Cardiac muscle cell (in vitro differentiated cells and primary cell): ENCODE measurements at regions not wholly inside any gene's neighbourhood (a gene's known extent, or its start where the extent isn't known, plus 50 kb on each side); places are given as distances from the start of the nearest gene placed in this dataset.

Experiments used
- DNase-seq, 2 donors: peaks; one replicate each; pipeline versions ENCODE4 v3.0.0 to v3.0.0-alpha.2; 2010 to 2017; ENCODE audit warnings: low read depth in 1 of 2, low spot score in 1 of 2
- H3K27ac ChIP-seq: fragments of 200-600 bp; sonication (generic); 2 replicates; pipeline ENCODE4 v1.5.1; 2016
- H3K27me3 ChIP-seq: fragments of 200-600 bp; sonication (generic); 2 replicates; pipeline ENCODE4 v1.6.0; 2016; ENCODE audit warnings: control low read depth
- H3K36me3 ChIP-seq: fragments of 200-600 bp; sonication (generic); 2 replicates; pipeline ENCODE4 v1.5.1; 2016; ENCODE audit warnings: control low read depth
- H3K4me1 ChIP-seq: fragments of 200-600 bp; sonication (generic); 2 replicates; pipeline ENCODE4 v1.8.1; 2017; ENCODE audit warnings: low read depth, mild to moderate bottlenecking, mixed run types
- H3K4me3 ChIP-seq: fragments of 200-600 bp; sonication (generic); 2 replicates; pipeline ENCODE4 v1.5.1; 2016; ENCODE audit warnings: mild to moderate bottlenecking
- H3K9me3 ChIP-seq: fragments of 200-600 bp; sonication (generic); 2 replicates; pipeline ENCODE4 v1.5.1; 2017; ENCODE audit warnings: low read depth, mild to moderate bottlenecking, control low read depth
- CTCF ChIP-seq: IDR thresholded peaks from 2 replicates; pipeline ENCODE4 v1.5.1; 2012; ENCODE audit warnings: low read depth, mild to moderate bottlenecking, low read length

- Histone ChIP-seq H3K36me3 (no peaks in the 10 kb centered on the region), H3K4me3 (no peak overlapping the region), H3K4me1 (no peaks in the 10 kb centered on the region), H3K27ac (no peak overlapping the region), H3K9me3 (no peaks in the 10 kb centered on the region), H3K27me3 (no peaks in the 10 kb centered on the region)
- TF ChIP-seq CTCF, result no peak
- no peak for DNase-seq
Measured at GRCh38 chr1:213602796-213603486, 384.8 kb upstream of the PROX1 start.

DNA sequence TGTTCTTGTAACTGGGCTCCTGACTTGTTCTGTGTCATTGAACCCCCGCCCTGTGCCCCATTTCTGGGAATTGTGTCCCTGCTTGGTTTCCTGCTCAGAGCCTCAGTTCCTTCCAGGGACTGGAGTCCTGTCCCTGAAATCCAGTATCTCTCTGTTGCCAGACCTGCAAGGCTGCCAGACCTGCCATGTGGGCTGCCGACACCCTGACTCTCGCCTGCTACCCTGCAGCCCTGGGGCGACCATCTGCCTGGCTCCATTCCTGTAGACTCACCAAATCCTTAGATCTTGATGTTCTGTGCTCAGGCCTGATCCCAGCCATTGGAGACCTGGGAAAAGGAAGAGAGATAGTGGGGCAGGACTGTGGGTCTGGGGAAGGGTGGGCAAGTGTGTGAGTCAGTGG is 383.3 kb upstream of the PROX1 start:
- no peak overlapping the region for H3K27ac ChIP-seq
- TF ChIP-seq CTCF, result no peak

GRCh38 chr1:213605732-213606131 is 382.0 kb upstream of the PROX1 start:
- no peak overlapping the region for H3K27ac ChIP-seq
- H3K4me3 ChIP-seq, result no peak overlapping the region
- H3K27me3 ChIP-seq, result no peaks in the 10 kb centered on the region
- no peak for DNase-seq
- H3K4me1 ChIP-seq, result no peaks in the 10 kb centered on the region
- no peaks in the 10 kb centered on the region for H3K36me3 ChIP-seq
- TF ChIP-seq CTCF, result no peak
- H3K9me3 ChIP-seq, result no peaks in the 10 kb centered on the region

More for the DNA sequence above, 383.3 kb upstream of the PROX1 start:
- DNase-seq, result no peak
- Histone ChIP-seq H3K9me3 (no peaks in the 10 kb centered on the region), H3K27me3 (no peaks in the 10 kb centered on the region), H3K4me1 (no peaks in the 10 kb centered on the region), H3K4me3 (no peak overlapping the region), H3K36me3 (no peaks in the 10 kb centered on the region)

GRCh38 chr1:213606252-213606820 is 381.4 kb upstream of the PROX1 start:
- H3K4me1 ChIP-seq, result no peaks in the 10 kb centered on the region
- H3K9me3 ChIP-seq, result no peaks in the 10 kb centered on the region
- no peak overlapping the region for H3K4me3 ChIP-seq
- no peaks in the 10 kb centered on the region for H3K36me3 ChIP-seq
- no peaks in the 10 kb centered on the region for H3K27me3 ChIP-seq
- H3K27ac ChIP-seq, result no peak overlapping the region
- no peak for DNase-seq
- no peak for TF ChIP-seq CTCF

- Histone ChIP-seq H3K4me1 (no peaks in the 10 kb centered on the region), H3K4me3 (no peak overlapping the region), H3K27me3 (no peaks in the 10 kb centered on the region), H3K36me3 (no peaks in the 10 kb centered on the region), H3K9me3 (no peaks in the 10 kb centered on the region), H3K27ac (no peak overlapping the region)
- DNase-seq, result no peak
- no peak for TF ChIP-seq CTCF
Measured at GRCh38 chr1:213613549-213613948, 374.2 kb upstream of the PROX1 start.
